HL-60 (cell line): ENCODE measurements at regions not wholly inside any gene's neighbourhood (a gene's known extent, or its start where the extent isn't known, plus 50 kb on each side); places are given as distances from the start of the nearest gene placed in this dataset.

ENCODE experiments used
- DNase-seq, 2 experiments: peaks; one replicate each; pipeline ENCODE4 v3.0.0-alpha.2; 2010 to 2020; ENCODE audit warnings: low read depth in 1 of 2, low spot score in 1 of 2
- H3K27ac ChIP-seq: fragments of 250-450 bp; sonication (Bioruptor Pico); replicated peaks from 2 replicates; pipeline ENCODE4 v1.5.1; 2020; ENCODE audit warnings: mild to moderate bottlenecking, moderate library complexity
- H3K27me3 ChIP-seq: fragments of 250-450 bp; sonication (Bioruptor Pico); 2 replicates; pipeline ENCODE4 v1.5.1; 2021; ENCODE audit warnings: mild to moderate bottlenecking, moderate library complexity; ENCODE audit not compliant: insufficient read depth, poor library complexity, severe bottlenecking
- H3K4me3 ChIP-seq: replicated peaks from 2 replicates; pipeline ENCODE4 v1.5.1; 2011; ENCODE audit warnings: mild to moderate bottlenecking, control low read depth, low read length; ENCODE audit not compliant: insufficient read depth
- GABPA ChIP-seq: IDR thresholded peaks from 2 replicates; pipeline ENCODE4 v1.6.1; 2012; ENCODE audit warnings: low read depth
- POLR2AphosphoS5 ChIP-seq: IDR thresholded peaks from 2 replicates; pipeline ENCODE4 v1.6.1; 2012; ENCODE audit warnings: low read depth
- SPI1 ChIP-seq: IDR thresholded peaks from 2 replicates; pipeline ENCODE4 v1.6.1; 2012; ENCODE audit warnings: low read depth, mild to moderate bottlenecking, borderline replicate concordance
- TF ChIP-seq, protein P1 (sequence below): IDR thresholded peaks from one replicate; pipeline ENCODE4 v1.5.1; 2011; ENCODE audit warnings: low read length, control low read depth, inconsistent platforms; ENCODE audit not compliant: insufficient read depth
- TF ChIP-seq, protein P2 (sequence below): IDR thresholded peaks from 2 replicates; pipeline ENCODE4 v1.6.1; 2012; ENCODE audit warnings: low read depth; ENCODE audit not compliant: insufficient replicate concordance

DNA sequence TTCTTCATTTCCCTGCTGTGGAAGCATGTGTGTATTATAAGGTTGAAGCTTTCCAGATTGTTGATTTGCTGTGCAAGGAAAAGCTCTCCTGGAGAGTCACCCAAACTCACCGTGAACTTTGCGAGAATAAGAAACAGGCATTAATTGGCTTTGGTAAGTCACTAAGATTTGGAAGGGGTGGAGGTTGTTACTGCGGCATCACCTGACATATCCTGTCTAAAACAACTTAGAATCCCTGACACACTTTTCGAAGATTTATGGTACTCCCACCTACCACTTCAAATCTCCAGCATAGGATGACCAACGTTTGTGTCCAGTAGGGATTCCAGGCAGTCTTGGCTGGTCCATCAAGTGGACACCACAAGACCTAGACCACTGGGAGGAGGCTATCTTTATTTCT is 518.3 kb downstream of the MN1 start:
- Histone ChIP-seq H3K4me3 (no peak overlapping the region), H3K27me3 (no peaks in the 10 kb centered on the region), H3K27ac (no peak overlapping the region)
- no peak for TF ChIP-seq GABPA
- TF ChIP-seq POLR2AphosphoS5 = no peak
- TF ChIP-seq, protein P1, sequence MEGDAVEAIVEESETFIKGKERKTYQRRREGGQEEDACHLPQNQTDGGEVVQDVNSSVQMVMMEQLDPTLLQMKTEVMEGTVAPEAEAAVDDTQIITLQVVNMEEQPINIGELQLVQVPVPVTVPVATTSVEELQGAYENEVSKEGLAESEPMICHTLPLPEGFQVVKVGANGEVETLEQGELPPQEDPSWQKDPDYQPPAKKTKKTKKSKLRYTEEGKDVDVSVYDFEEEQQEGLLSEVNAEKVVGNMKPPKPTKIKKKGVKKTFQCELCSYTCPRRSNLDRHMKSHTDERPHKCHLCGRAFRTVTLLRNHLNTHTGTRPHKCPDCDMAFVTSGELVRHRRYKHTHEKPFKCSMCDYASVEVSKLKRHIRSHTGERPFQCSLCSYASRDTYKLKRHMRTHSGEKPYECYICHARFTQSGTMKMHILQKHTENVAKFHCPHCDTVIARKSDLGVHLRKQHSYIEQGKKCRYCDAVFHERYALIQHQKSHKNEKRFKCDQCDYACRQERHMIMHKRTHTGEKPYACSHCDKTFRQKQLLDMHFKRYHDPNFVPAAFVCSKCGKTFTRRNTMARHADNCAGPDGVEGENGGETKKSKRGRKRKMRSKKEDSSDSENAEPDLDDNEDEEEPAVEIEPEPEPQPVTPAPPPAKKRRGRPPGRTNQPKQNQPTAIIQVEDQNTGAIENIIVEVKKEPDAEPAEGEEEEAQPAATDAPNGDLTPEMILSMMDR = no peak
- TF ChIP-seq SPI1 = no peak
- TF ChIP-seq, protein P2, sequence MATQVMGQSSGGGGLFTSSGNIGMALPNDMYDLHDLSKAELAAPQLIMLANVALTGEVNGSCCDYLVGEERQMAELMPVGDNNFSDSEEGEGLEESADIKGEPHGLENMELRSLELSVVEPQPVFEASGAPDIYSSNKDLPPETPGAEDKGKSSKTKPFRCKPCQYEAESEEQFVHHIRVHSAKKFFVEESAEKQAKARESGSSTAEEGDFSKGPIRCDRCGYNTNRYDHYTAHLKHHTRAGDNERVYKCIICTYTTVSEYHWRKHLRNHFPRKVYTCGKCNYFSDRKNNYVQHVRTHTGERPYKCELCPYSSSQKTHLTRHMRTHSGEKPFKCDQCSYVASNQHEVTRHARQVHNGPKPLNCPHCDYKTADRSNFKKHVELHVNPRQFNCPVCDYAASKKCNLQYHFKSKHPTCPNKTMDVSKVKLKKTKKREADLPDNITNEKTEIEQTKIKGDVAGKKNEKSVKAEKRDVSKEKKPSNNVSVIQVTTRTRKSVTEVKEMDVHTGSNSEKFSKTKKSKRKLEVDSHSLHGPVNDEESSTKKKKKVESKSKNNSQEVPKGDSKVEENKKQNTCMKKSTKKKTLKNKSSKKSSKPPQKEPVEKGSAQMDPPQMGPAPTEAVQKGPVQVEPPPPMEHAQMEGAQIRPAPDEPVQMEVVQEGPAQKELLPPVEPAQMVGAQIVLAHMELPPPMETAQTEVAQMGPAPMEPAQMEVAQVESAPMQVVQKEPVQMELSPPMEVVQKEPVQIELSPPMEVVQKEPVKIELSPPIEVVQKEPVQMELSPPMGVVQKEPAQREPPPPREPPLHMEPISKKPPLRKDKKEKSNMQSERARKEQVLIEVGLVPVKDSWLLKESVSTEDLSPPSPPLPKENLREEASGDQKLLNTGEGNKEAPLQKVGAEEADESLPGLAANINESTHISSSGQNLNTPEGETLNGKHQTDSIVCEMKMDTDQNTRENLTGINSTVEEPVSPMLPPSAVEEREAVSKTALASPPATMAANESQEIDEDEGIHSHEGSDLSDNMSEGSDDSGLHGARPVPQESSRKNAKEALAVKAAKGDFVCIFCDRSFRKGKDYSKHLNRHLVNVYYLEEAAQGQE = no peak
- no peak for DNase-seq

- no peak for DNase-seq
- no peak overlapping the region for H3K4me3 ChIP-seq
- TF ChIP-seq, protein P2 = no peak
- TF ChIP-seq POLR2AphosphoS5 = no peak
- no peak for TF ChIP-seq GABPA
- no peak for TF ChIP-seq SPI1
- TF ChIP-seq, protein P1 = no peak
Observed at GRCh38 chr22:27283714-27284113, 517.8 kb downstream of the MN1 start.

DNA sequence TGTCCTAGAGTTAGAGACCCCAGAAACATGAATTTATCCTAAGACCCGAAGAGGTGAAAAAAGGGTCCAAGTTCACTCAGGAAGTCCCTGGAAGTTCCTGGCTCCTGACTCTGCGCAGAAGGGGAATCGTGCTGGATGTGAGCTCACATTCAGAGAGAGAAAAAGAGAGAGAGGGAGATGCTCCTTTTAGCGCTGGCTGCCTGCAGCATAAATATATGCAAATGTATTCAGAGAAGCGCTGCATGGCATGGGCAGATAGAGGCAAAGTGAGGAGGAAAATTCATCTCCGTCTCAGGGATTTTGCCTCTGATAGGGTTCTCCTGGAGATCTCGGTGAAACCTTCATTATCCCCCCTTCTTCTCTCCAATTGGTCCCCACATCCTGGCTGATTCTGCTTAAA is 517.2 kb downstream of the MN1 start:
- no peaks in the 10 kb centered on the region for H3K27me3 ChIP-seq
- H3K27ac ChIP-seq = no peak overlapping the region
- no peak for DNase-seq
- H3K4me3 ChIP-seq = no peak overlapping the region
- TF ChIP-seq, protein P2 = no peak
- TF ChIP-seq GABPA (no peak), SPI1 (no peak), POLR2AphosphoS5 (no peak)
- TF ChIP-seq, protein P1 = no peak

More at GRCh38 chr22:27283714-27284113, 517.8 kb downstream of the MN1 start:
- no peaks in the 10 kb centered on the region for H3K27me3 ChIP-seq
- no peak overlapping the region for H3K27ac ChIP-seq
